HG03108 (cell line): ENCODE measurements at regions not wholly inside any gene's neighbourhood (a gene's known extent, or its start where the extent isn't known, plus 50 kb on each side); places are given as distances from the start of the nearest gene placed in this dataset.

Experiments used
- ATAC-seq: cut with Tn5 transposase; IDR thresholded peaks from one replicate; pipeline ENCODE4 v1.9.1; 2021; ENCODE audit warnings: moderate library complexity; ENCODE audit not compliant: unreplicated experiment

- no peak for ATAC-seq
Measured at GRCh38 chr12:97316321-97316720, 146.3 kb upstream of the RMST start.

- no peak for ATAC-seq
Measured at GRCh38 chr12:97321621-97322020, 141.0 kb upstream of the RMST start.

DNA sequence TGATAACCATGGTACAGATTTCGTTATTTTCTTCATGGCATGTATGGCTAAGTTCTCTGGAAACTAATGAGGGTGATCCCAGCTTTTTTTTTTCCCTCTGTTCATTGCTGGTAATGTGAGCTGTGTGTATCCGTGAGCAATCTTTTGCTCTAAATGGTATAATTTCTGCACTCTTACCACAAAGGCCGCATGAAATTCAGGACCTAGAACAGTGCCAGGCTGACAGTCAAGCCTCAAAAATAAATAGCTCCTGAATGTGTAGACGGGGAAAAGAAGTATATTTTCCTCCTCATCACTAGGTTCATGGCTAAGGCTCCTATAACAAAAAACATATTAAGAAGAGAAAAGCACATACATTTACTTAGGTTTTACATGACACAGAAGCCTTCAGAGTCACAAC is 140.2 kb upstream of the RMST start:
- no peak for ATAC-seq

GRCh38 chr12:97323154-97323553 is 139.4 kb upstream of the RMST start:
- ATAC-seq: no peak

- ATAC-seq: no peak
Measured at GRCh38 chr12:97324471-97324870, 138.1 kb upstream of the RMST start.

- ATAC-seq: no peak
Measured at GRCh38 chr12:97335115-97335514, 127.5 kb upstream of the RMST start.

DNA sequence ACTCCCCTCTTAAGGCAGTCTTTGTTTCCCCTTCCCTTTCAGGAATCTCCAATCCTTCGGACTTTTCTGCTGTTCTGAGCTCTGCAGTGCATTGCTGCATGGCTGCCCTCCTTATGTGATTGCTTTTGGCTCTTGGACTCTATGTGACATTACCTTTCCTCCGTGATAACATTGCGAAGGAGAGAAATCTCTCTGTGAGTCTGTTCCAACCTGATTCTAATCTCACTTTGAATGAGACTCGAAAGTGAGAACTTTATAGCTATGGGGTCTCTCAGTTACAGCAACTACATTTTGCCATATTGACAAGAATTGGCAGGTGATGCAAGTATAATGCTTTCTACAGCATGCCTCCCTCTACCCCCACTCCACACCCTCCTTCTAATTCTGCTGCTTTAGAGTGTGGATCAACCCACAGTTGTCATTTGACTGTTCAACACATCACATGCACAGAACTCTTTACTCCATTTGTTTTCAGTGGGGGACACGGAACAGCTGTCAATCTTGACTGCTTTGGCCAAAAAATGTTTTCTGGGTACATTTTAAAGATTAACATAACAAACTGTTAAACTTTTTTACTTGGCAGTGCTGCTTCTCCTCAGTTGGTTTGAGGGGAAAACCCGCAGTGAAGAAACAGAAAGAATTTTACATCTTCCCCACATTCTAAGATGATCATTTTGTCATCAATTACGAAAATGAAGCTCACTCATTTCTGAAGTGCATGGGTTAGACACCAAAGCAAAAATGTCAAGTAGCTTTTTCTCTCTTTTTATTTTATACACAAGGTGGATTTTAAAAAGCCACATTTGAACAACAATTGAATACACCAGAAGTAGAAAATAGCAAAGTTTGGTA is 125.5 kb upstream of the RMST start:
- ATAC-seq: no peak

DNA sequence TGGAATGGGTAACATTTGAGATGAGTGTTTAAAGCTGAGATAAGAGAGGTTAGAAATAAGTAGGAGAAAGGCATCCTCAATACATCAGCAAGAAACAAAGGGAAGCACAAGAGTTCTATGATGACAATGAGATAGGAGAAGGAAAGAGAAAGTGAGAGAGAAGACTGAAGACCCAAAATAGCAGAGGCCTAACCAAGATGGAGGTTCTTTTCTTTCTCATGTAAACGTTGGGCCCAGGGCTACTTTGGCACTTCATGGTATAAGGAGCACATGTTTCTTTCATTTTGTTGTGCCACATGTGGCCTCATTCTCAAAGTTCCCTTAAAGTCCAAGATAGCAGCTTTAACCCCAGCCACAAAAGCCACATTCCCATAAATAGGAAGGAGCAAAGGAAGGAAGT is 120.5 kb upstream of the RMST start:
- no peak for ATAC-seq

- no peak for ATAC-seq
Measured at GRCh38 chr12:97347956-97348355, 114.6 kb upstream of the RMST start.

- no peak for ATAC-seq
Measured at GRCh38 chr12:97358361-97358760, 104.2 kb upstream of the RMST start.

DNA sequence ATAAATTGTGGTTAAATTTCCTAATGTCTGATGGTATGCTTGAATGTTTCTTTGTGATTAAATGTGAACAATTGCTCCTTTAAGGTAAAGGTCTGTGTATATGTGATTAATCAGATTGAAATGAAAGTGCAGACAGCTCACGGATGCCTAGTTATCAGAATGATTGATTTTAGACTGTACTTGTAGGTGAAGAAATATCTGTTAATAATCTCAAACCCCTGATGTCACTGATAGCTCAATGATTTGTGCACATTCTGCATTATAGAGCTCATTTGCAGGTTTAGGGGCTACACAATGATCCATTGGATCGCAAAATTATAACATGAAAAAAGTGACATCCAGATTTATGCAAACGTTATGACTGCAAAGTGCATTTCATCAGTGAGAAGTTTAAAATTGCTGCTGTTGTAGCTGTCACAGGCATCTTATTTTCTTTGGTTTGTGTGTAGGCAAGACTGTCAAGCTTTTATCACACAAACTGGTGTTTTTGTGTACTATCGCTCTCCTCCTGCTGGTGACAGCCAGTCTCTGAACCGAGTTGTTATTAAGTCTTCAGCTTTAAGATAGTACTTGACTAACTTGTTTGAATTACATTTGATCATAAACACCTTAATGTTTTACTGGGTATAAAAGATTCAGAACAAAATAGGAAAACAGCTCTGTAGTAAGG is 103.4 kb upstream of the RMST start:
- ATAC-seq: no peak

- no peak for ATAC-seq
Measured at GRCh38 chr12:97363693-97364092, 98.9 kb upstream of the RMST start.

DNA sequence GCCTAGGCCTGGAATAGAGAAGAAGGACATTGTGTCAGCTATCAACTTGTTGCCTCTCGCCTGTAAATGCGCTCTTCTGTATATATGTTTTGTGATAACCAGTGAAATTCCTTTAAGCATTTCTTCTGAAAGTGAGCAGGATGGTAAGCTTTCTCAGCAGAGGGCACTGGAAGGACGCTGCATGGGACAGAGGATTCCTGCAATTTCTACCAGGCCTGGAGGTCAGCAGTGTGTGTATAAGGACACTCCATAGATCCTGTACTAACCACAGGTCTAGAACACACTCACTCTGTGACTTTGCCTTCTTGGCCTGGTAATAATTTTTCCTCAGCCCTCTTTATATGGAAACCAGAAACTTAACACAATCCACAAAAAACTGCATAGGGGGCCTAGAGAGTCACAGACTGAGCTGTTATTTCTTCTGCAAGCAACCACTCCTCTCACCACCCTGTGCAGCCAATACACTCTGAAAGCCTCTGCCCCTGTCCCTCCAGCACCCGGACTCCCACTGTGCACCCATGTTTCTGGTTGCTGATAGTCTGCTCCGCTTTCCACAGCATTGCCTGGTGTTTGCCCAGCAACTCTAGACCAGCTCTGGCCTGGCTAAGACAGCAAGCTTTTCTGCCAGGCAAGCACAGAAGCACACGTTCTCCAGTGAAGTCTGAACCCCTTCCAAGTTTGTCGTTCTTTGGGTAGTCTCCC is 94.0 kb upstream of the RMST start:
- ATAC-seq: no peak

DNA sequence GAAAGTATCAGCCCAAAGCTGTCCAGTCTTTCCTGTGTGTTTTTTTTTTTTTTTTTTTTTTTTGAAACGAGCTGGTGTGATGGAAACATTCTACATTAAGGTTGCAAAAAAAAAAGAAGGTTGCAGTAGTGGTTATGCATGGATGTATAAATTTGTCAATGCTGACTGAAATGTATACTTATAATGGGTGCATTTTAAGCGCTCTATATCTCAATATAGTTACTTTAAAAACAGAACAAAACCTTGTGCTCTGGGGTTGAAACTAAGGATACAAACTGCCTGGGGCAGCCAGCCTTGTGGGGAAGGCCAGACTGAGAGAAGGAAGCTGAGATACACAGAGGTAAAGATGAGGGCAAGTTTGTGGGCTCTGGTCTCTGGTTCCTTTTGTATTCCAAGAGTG is 87.3 kb upstream of the RMST start:
- ATAC-seq: no peak

DNA sequence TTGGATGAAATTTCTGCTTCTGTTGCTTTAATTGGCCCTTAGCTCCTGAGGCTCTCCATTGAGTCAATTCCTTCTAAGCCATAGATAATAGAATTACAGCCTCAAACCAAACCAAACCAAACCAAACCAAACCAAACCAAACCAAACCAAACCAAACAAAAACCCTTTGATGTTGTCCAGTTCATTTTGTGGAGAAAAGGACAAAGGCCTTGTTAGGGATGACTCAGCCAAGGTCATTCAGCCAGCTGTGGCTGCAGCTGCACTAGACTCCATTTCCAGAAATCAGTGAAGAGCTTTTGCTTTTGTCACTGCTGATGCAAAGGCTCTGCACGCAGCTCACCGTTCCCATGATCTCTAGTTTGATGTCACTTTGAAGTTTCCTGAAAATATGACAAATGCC is 82.2 kb upstream of the RMST start:
- ATAC-seq: no peak

GRCh38 chr12:97385121-97385520 is 77.5 kb upstream of the RMST start:
- no peak for ATAC-seq

- ATAC-seq: no peak
Measured at GRCh38 chr12:97386133-97386581, 76.4 kb upstream of the RMST start.

GRCh38 chr12:97387844-97388243 is 74.8 kb upstream of the RMST start:
- ATAC-seq: no peak

GRCh38 chr12:97394657-97395056 is 67.9 kb upstream of the RMST start:
- no peak for ATAC-seq

GRCh38 chr12:97397008-97397407 is 65.6 kb upstream of the RMST start:
- no peak for ATAC-seq

- ATAC-seq: no peak
Measured at GRCh38 chr12:97398704-97399103, 63.9 kb upstream of the RMST start.

- ATAC-seq: no peak
Measured at GRCh38 chr12:97404093-97404492, 58.5 kb upstream of the RMST start.
